Esophagus muscularis mucosa (tissue), 4 donors: ENCODE measurements at regions not wholly inside any gene's neighbourhood (a gene's known extent, or its start where the extent isn't known, plus 50 kb on each side); places are given as distances from the start of the nearest gene placed in this dataset.

Experiments used
- DNase-seq: peaks from one replicate; pipeline ENCODE4 v3.0.0-alpha.2; 2017; ENCODE audit errors: extremely low spot score
- H3K27ac ChIP-seq, 4 donors: fragments of 200-600 bp; sonication (generic); replicated peaks in 1 of 4; 1 replicate in 3 of 4; 2 replicates in 1 of 4; pipeline ENCODE4 v1.5.1; 2016 to 2019; ENCODE audit warnings: mild to moderate bottlenecking in 1 of 4
- H3K27me3 ChIP-seq, 4 donors: fragments of 200-600 bp; sonication (generic); one replicate each; pipeline versions ENCODE4 v1.5.1 to v1.6.0; 2016 to 2019
- H3K36me3 ChIP-seq, 4 donors: fragments of 200-600 bp; sonication (generic); one replicate each; pipeline ENCODE4 v1.5.1; 2016 to 2019
- H3K4me1 ChIP-seq, 4 donors: fragments of 200-600 bp; sonication (generic); one replicate each; pipeline ENCODE4 v1.5.1; 2016 to 2019
- H3K4me3 ChIP-seq, 4 donors: fragments of 200-600 bp; sonication (generic); 1 replicate in 2 of 4; 2 replicates in 2 of 4; pipeline ENCODE4 v1.5.1; 2016 to 2019; ENCODE audit warnings: mild to moderate bottlenecking in 4 of 4, moderate library complexity in 1 of 4
- H3K9me3 ChIP-seq, 4 donors: fragments of 200-600 bp; sonication (generic); 1 replicate in 3 of 4; 2 replicates in 1 of 4; pipeline ENCODE4 v1.5.1; 2016 to 2019
- CTCF ChIP-seq, 3 experiments: fragments of 200-600 bp in 2 of 3; fragments of 450-650 bp in 1 of 3; sonication (generic) in 2 of 3; IDR thresholded peaks; one replicate each; pipeline ENCODE4 v1.5.1; 2017 to 2019; ENCODE audit warnings: antibody characterized with exemption in 3 of 3, mild to moderate bottlenecking in 2 of 3, moderate library complexity in 1 of 3
- EP300 ChIP-seq: sonication (generic); formaldehyde crosslinking; IDR thresholded peaks from one replicate; pipeline ENCODE4 v1.6.1; 2017; ENCODE audit warnings: antibody characterized with exemption
- POLR2A ChIP-seq: fragments of 450-650 bp; IDR thresholded peaks from one replicate; pipeline ENCODE4 v1.6.1; 2017; ENCODE audit warnings: antibody characterized with exemption, moderate library complexity, mild to moderate bottlenecking, low read depth
- POLR2AphosphoS5 ChIP-seq, 2 donors: sonication (generic); formaldehyde crosslinking; IDR thresholded peaks; one replicate each; pipeline ENCODE4 v1.6.1; 2017; ENCODE audit warnings: antibody characterized with exemption in 2 of 2
- WGBS: methylation state at CpG from one replicate; pipeline ENCODE4 v1.1.5; 2018; 5-methylcytosine and 5-hydroxymethylcytosine counted together
- intact Hi-C: fragments of 100-400 bp; cut with DNase I; formaldehyde crosslinking; loops from one replicate; pipeline ENCODE4 v1.15.1; 2023

GRCh38 chr9:90055226-90055625 is 450.4 kb downstream of the GADD45G start:
- Histone ChIP-seq H3K4me1 (peaks cover 0 to 6% (median 0%) of the 10 kb centered on the region in 4 donors), H3K27me3 (no peaks in the 10 kb centered on the region), H3K36me3 (no peaks in the 10 kb centered on the region), H3K4me3 (no peak overlapping the region), H3K27ac (no peak overlapping the region), H3K9me3 (no peaks in the 10 kb centered on the region)
- 87% methylated on average over 3 of the region's 3 CpGs for WGBS
- TF ChIP-seq POLR2AphosphoS5 (IDR thresholded peaks at IDR 0.05) (no peak), POLR2A (no peak), EP300 (no peak)
- DNase-seq = peak; percentile 62
- intact Hi-C loops = no loop called here

GRCh38 chr9:90057361-90057760 is 452.5 kb downstream of the GADD45G start:
- H3K4me3 ChIP-seq = no peak overlapping the region
- H3K27ac ChIP-seq = no peak overlapping the region
- no peaks in the 10 kb centered on the region for H3K36me3 ChIP-seq
- H3K27me3 ChIP-seq = no peaks in the 10 kb centered on the region
- no peak for TF ChIP-seq EP300
- no peak for TF ChIP-seq POLR2AphosphoS5 (IDR thresholded peaks at IDR 0.05)
- no peak for TF ChIP-seq POLR2A
- no peak for TF ChIP-seq CTCF (IDR thresholded peaks at IDR 0.05)
- 86% methylated on average over 3 of the region's 3 CpGs for WGBS
- no peaks in the 10 kb centered on the region for H3K9me3 ChIP-seq
- peak; percentile 78 for DNase-seq
- intact Hi-C loops = no loop called here
- peaks cover 0 to 6% (median 2%) of the 10 kb centered on the region in 4 donors for H3K4me1 ChIP-seq

GRCh38 chr9:90058182-90058763 is 453.5 kb downstream of the GADD45G start:
- Histone ChIP-seq H3K4me3 (no peak overlapping the region), H3K36me3 (no peaks in the 10 kb centered on the region), H3K27ac (no peak overlapping the region), H3K27me3 (no peaks in the 10 kb centered on the region), H3K4me1 (peaks cover 0 to 6% (median 2%) of the 10 kb centered on the region in 4 donors), H3K9me3 (no peaks in the 10 kb centered on the region)
- intact Hi-C loops = no loop called here
- DNase-seq = peak; percentile 37
- TF ChIP-seq CTCF (IDR thresholded peaks at IDR 0.05) = no peak
- no peak for TF ChIP-seq EP300
- TF ChIP-seq POLR2A = no peak
- no peak for TF ChIP-seq POLR2AphosphoS5 (IDR thresholded peaks at IDR 0.05)
- WGBS = 79% methylated on average over 5 of the region's 6 CpGs

- H3K4me1 ChIP-seq = peaks cover 0 to 6% (median 2%) of the 10 kb centered on the region in 4 donors
- H3K36me3 ChIP-seq = no peaks in the 10 kb centered on the region
- no peak for DNase-seq
- no peak overlapping the region for H3K4me3 ChIP-seq
- no peaks in the 10 kb centered on the region for H3K9me3 ChIP-seq
- H3K27ac ChIP-seq = no peak overlapping the region
- H3K27me3 ChIP-seq = no peaks in the 10 kb centered on the region
- TF ChIP-seq POLR2AphosphoS5 (IDR thresholded peaks at IDR 0.05) (no peak), EP300 (no peak), POLR2A (no peak), CTCF (IDR thresholded peaks at IDR 0.05) (no peak)
- intact Hi-C loops = no loop called here
- 93% methylated on average over 8 of the region's 8 CpGs for WGBS
Observed at GRCh38 chr9:90059436-90059835, 454.6 kb downstream of the GADD45G start.

GRCh38 chr9:90060256-90060655 is 455.4 kb downstream of the GADD45G start:
- DNase-seq = peak; percentile 89
- TF ChIP-seq EP300 (no peak), POLR2A (no peak), CTCF (IDR thresholded peaks at IDR 0.05) (no peak), POLR2AphosphoS5 (IDR thresholded peaks at IDR 0.05) (no peak)
- H3K36me3 ChIP-seq = no peaks in the 10 kb centered on the region
- H3K4me1 ChIP-seq = peaks cover 0 to 3% (median 0%) of the 10 kb centered on the region in 4 donors
- no peak overlapping the region for H3K4me3 ChIP-seq
- H3K27me3 ChIP-seq = no peaks in the 10 kb centered on the region
- WGBS = 88% methylated on average over 8 of the region's 8 CpGs
- H3K27ac ChIP-seq = no peak overlapping the region
- intact Hi-C loops = no loop called here
- H3K9me3 ChIP-seq = no peaks in the 10 kb centered on the region
